ENCODE measurements at regions not wholly inside any gene's neighbourhood (a gene's known extent, or its start where the extent isn't known, plus 50 kb on each side); places are given as distances from the start of the nearest gene placed in this dataset.

GRCh38 chr16:73796241-73796640, 500.4 kb upstream of the PSMD7 start:
- DNase-seq = no peak
- intact Hi-C loops (cut with DNase I) = no loop called here
- no peak for ATAC-seq

GRCh38 chr16:73794994-73795393, 501.6 kb upstream of the PSMD7 start:
- ATAC-seq = peak; percentile 87 to 95
- intact Hi-C loops (cut with DNase I) = no loop called here
- peak; percentile 30 for DNase-seq

GRCh38 chr16:73793871-73794437, 502.7 kb upstream of the PSMD7 start:
- no peak for ATAC-seq
- intact Hi-C loops (cut with DNase I) = no loop called here

GRCh38 chr16:73793260-73793659, 503.4 kb upstream of the PSMD7 start:
- ATAC-seq = no peak
- intact Hi-C loops (cut with DNase I) = no loop called here
- DNase-seq = no peak

More at GRCh38 chr16:73793871-73794437, 502.7 kb upstream of the PSMD7 start:
- no peak for DNase-seq

- intact Hi-C loops (cut with DNase I) = no loop called here
- DNase-seq = no peak
- peak in 1 of 2 donors; percentile 20 for ATAC-seq
Observed at GRCh38 chr16:73792199-73793020, 504.2 kb upstream of the PSMD7 start.

GRCh38 chr16:73781297-73781696, 515.3 kb upstream of the PSMD7 start:
- intact Hi-C loops (cut with DNase I) = no loop called here
- ATAC-seq (no peak), DNase-seq (no peak)

GRCh38 chr16:73778887-73779286, 517.7 kb upstream of the PSMD7 start:
- DNase-seq (no peak), ATAC-seq (no peak)
- intact Hi-C loops (cut with DNase I) = no loop called here

- ATAC-seq (no peak), DNase-seq (no peak)
- intact Hi-C loops (cut with DNase I) = no loop called here
Observed at GRCh38 chr16:73775841-73776388, 520.7 kb upstream of the PSMD7 start.

GRCh38 chr16:73771196-73772064, 525.2 kb upstream of the PSMD7 start:
- DNase-seq (no peak), ATAC-seq (no peak)
- intact Hi-C loops (cut with DNase I) = no loop called here

GRCh38 chr16:73768786-73769203, 527.8 kb upstream of the PSMD7 start:
- intact Hi-C loops (cut with DNase I) = no loop called here
- no peak for DNase-seq
- ATAC-seq = peak; percentile 82 to 90

- ATAC-seq = no peak
- DNase-seq = no peak
- intact Hi-C loops (cut with DNase I) = no loop called here
Observed at GRCh38 chr16:73764321-73764720, 532.3 kb upstream of the PSMD7 start.

- intact Hi-C loops (cut with DNase I) = no loop called here
- no peak for ATAC-seq
Observed at GRCh38 chr16:73756289-73757178, 540.1 kb upstream of the PSMD7 start.

GRCh38 chr16:73753931-73754330, 542.7 kb upstream of the PSMD7 start:
- intact Hi-C loops (cut with DNase I) = no loop called here
- ATAC-seq (no peak), DNase-seq (no peak)

More at GRCh38 chr16:73756289-73757178, 540.1 kb upstream of the PSMD7 start:
- no peak for DNase-seq

GRCh38 chr16:73750639-73751038, 546.0 kb upstream of the PSMD7 start:
- ATAC-seq (no peak), DNase-seq (no peak)
- intact Hi-C loops (cut with DNase I) = no loop called here

- no peak for ATAC-seq
- intact Hi-C loops (cut with DNase I) = no loop called here
- DNase-seq = no peak
Observed at GRCh38 chr16:73747328-73747727, 549.3 kb upstream of the PSMD7 start.

GRCh38 chr16:73746554-73746953, 550.1 kb upstream of the PSMD7 start:
- ATAC-seq = no peak
- intact Hi-C loops (cut with DNase I) = no loop called here

GRCh38 chr16:73743665-73744496, 552.7 kb upstream of the PSMD7 start:
- no peak for DNase-seq
- intact Hi-C loops (cut with DNase I) = no loop called here
- ATAC-seq = no peak

More at GRCh38 chr16:73746554-73746953, 550.1 kb upstream of the PSMD7 start:
- DNase-seq = no peak
